ENCODE measurements at regions not wholly inside any gene's neighbourhood (a gene's known extent, or its start where the extent isn't known, plus 50 kb on each side); places are given as distances from the start of the nearest gene placed in this dataset.

GRCh38 chr12:58819345-58819744 lies 101.0 kb downstream of the LRIG3 start:
- no peak for DNase-seq

GRCh38 chr12:58819985-58820384 lies 100.3 kb downstream of the LRIG3 start:
- no peak for DNase-seq
